ENCODE measurements at regions not wholly inside any gene's neighbourhood (a gene's known extent, or its start where the extent isn't known, plus 50 kb on each side); places are given as distances from the start of the nearest gene placed in this dataset.

GRCh38 chr10:69684020-69684980 lies 54.3 kb downstream of the FAM241B start:
- Histone ChIP-seq H3K9me2 (replicated peaks; ENCODE audit: low read depth, low read length) (no peaks in the 10 kb centered on the region), H3K79me2 (ENCODE audit: insufficient read depth, low read length) (no peaks in the 10 kb centered on the region), H3K9ac (ENCODE audit: low read depth, low read length, poor library complexity, severe bottlenecking) (no peak overlapping the region), H3K4me1 (ENCODE audit: insufficient read depth, low read length, poor library complexity, severe bottlenecking) (no peaks in the 10 kb centered on the region), H3F3A (ENCODE audit: low read depth) (no peaks in the 10 kb centered on the region), H2AFZ (ENCODE audit: low read length) (no peak overlapping the region), H3K4me3 (ENCODE audit: low read length, poor library complexity, severe bottlenecking) (no peak overlapping the region), H4K20me1 (ENCODE audit: insufficient read depth, low read length, poor library complexity, severe bottlenecking) (no peaks in the 10 kb centered on the region), H3K36me3 (ENCODE audit: insufficient read depth, low read length) (no peaks in the 10 kb centered on the region), H3K4me2 (ENCODE audit: low read depth, low read length, poor library complexity, severe bottlenecking) (no peak overlapping the region), H3K9me3 (ENCODE audit: insufficient read depth, low read depth, low read length) (no peaks in the 10 kb centered on the region), H3K27me3 (ENCODE audit: insufficient read depth, low read length, poor library complexity, severe bottlenecking) (no peaks in the 10 kb centered on the region)
- TF ChIP-seq EZH2phosphoT487 (IDR thresholded peaks at IDR 0.05; ENCODE audit: borderline replicate concordance) (no peak), CTCF (conservative IDR thresholded peaks at IDR 0.05; ENCODE audit: low read length) (no peak)

- Histone ChIP-seq H3F3A (ENCODE audit: low read depth) (no peaks in the 10 kb centered on the region), H3K27me3 (ENCODE audit: insufficient read depth, low read length, poor library complexity, severe bottlenecking) (no peaks in the 10 kb centered on the region), H3K4me3 (ENCODE audit: low read length, poor library complexity, severe bottlenecking) (no peak overlapping the region), H3K9me3 (ENCODE audit: insufficient read depth, low read depth, low read length) (no peaks in the 10 kb centered on the region), H3K9me2 (replicated peaks; ENCODE audit: low read depth, low read length) (no peaks in the 10 kb centered on the region), H3K36me3 (ENCODE audit: insufficient read depth, low read length) (no peaks in the 10 kb centered on the region), H3K79me2 (ENCODE audit: insufficient read depth, low read length) (no peaks in the 10 kb centered on the region), H4K20me1 (ENCODE audit: insufficient read depth, low read length, poor library complexity, severe bottlenecking) (no peaks in the 10 kb centered on the region), H3K4me2 (ENCODE audit: low read depth, low read length, poor library complexity, severe bottlenecking) (no peak overlapping the region), H3K4me1 (ENCODE audit: insufficient read depth, low read length, poor library complexity, severe bottlenecking) (no peaks in the 10 kb centered on the region), H3K9ac (ENCODE audit: low read depth, low read length, poor library complexity, severe bottlenecking) (no peak overlapping the region), H2AFZ (ENCODE audit: low read length) (no peak overlapping the region)
- no peak for TF ChIP-seq EZH2phosphoT487 (IDR thresholded peaks at IDR 0.05; ENCODE audit: borderline replicate concordance)
- no peak for TF ChIP-seq CTCF (conservative IDR thresholded peaks at IDR 0.05; ENCODE audit: low read length)
Observed at GRCh38 chr10:69684981-69685353, 54.9 kb downstream of the FAM241B start.

- no peak overlapping the region for H2AFZ ChIP-seq (ENCODE audit: low read length)
- no peaks in the 10 kb centered on the region for H3K79me2 ChIP-seq (ENCODE audit: insufficient read depth, low read length)
- TF ChIP-seq EZH2phosphoT487 (IDR thresholded peaks at IDR 0.05; ENCODE audit: borderline replicate concordance): no peak
- TF ChIP-seq CTCF (conservative IDR thresholded peaks at IDR 0.05; ENCODE audit: low read length): no peak
- no peak overlapping the region for H3K4me3 ChIP-seq (ENCODE audit: low read length, poor library complexity, severe bottlenecking)
- no peaks in the 10 kb centered on the region for H3K36me3 ChIP-seq (ENCODE audit: insufficient read depth, low read length)
- no peaks in the 10 kb centered on the region for H3F3A ChIP-seq (ENCODE audit: low read depth)
- no peak overlapping the region for H3K9ac ChIP-seq (ENCODE audit: low read depth, low read length, poor library complexity, severe bottlenecking)
- H3K4me2 ChIP-seq (ENCODE audit: low read depth, low read length, poor library complexity, severe bottlenecking): no peak overlapping the region
- no peaks in the 10 kb centered on the region for H3K27me3 ChIP-seq (ENCODE audit: insufficient read depth, low read length, poor library complexity, severe bottlenecking)
- no peaks in the 10 kb centered on the region for H3K9me3 ChIP-seq (ENCODE audit: insufficient read depth, low read depth, low read length)
- no peaks in the 10 kb centered on the region for H4K20me1 ChIP-seq (ENCODE audit: insufficient read depth, low read length, poor library complexity, severe bottlenecking)
- H3K9me2 ChIP-seq (replicated peaks; ENCODE audit: low read depth, low read length): no peaks in the 10 kb centered on the region
- H3K4me1 ChIP-seq (ENCODE audit: insufficient read depth, low read length, poor library complexity, severe bottlenecking): no peaks in the 10 kb centered on the region
Observed at GRCh38 chr10:69685426-69685801, 55.4 kb downstream of the FAM241B start.
